Stimulated activated CD4-positive, alpha-beta T cell treated with anti-CD3 and anti-CD28 coated beads, Interleukin-12 subunit alpha, Interleukin-12 subunit beta, amount 100 ng/mL, for 4 hours (primary cell): ENCODE measurements at regions not wholly inside any gene's neighbourhood (a gene's known extent, or its start where the extent isn't known, plus 50 kb on each side); places are given as distances from the start of the nearest gene placed in this dataset.
"Not testable (repeated sequence)": the region's sequence is repeated elsewhere in the genome, so short reads cannot be mapped to it uniquely, and the experiment has no call there.

ENCODE experiments used
- DNase-seq: peaks from one replicate; pipeline ENCODE4 v3.0.0-alpha.2; 2020

- DNase-seq, result no peak
Measured at GRCh38 chr4:177251237-177251636, 58.4 kb upstream of the NEIL3 start.

GRCh38 chr4:177255359-177255758, 54.3 kb upstream of the NEIL3 start:
- no peak for DNase-seq

- DNase-seq, result no peak
Measured at GRCh38 chr4:177256950-177257349, 52.7 kb upstream of the NEIL3 start.

- not testable (repeated sequence) for DNase-seq
Measured at GRCh38 chr4:177259466-177259865, 50.2 kb upstream of the NEIL3 start.
